B cell (primary cell): ENCODE measurements at regions not wholly inside any gene's neighbourhood (a gene's known extent, or its start where the extent isn't known, plus 50 kb on each side); places are given as distances from the start of the nearest gene placed in this dataset.

Source experiments
- EZH2 ChIP-seq: IDR thresholded peaks from 2 replicates; pipeline ENCODE4 v1.6.1; 2012; ENCODE audit warnings: borderline replicate concordance, low read depth, mild to moderate bottlenecking, moderate library complexity, low read length; ENCODE audit not compliant: insufficient read depth, poor library complexity, severe bottlenecking
- TF ChIP-seq, protein P1 (sequence below): fragments of 200-600 bp; IDR thresholded peaks from one replicate; pipeline ENCODE4 v1.8.0; 2022; ENCODE audit warnings: antibody characterized with exemption, mild to moderate bottlenecking

DNA sequence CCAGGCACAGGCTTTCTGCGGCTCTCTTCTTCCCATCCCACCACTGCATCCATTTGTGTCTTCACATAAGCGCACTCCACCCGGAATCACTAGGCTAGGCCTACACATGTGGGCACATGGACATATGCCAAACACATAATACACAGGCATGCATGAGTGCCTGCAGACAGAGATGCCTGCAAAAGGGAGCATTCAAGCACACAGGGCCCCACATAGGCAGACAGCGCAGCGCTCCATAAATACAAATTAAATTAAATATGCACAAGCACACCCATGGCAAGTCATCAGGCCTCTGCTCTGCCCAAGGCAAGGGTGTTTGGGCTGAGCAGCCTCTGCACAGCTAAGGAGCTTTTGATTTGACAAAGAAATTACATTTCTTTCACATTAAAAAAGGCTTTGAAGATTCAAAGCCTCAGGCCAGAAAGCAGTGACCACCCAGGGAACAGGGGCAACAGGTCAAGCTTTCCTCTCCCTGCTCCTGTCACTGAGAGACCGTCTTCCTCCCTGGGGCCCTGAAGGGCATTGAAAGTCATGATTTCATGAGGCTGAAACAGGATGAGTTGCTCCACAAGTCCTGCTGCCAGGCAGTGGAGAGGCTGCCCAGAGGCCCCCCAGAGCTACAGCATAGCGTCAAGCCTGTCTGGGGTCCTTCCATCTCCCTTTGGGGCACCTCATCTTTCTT, 134.2 kb upstream of the LRFN2 start:
- TF ChIP-seq, protein P1, sequence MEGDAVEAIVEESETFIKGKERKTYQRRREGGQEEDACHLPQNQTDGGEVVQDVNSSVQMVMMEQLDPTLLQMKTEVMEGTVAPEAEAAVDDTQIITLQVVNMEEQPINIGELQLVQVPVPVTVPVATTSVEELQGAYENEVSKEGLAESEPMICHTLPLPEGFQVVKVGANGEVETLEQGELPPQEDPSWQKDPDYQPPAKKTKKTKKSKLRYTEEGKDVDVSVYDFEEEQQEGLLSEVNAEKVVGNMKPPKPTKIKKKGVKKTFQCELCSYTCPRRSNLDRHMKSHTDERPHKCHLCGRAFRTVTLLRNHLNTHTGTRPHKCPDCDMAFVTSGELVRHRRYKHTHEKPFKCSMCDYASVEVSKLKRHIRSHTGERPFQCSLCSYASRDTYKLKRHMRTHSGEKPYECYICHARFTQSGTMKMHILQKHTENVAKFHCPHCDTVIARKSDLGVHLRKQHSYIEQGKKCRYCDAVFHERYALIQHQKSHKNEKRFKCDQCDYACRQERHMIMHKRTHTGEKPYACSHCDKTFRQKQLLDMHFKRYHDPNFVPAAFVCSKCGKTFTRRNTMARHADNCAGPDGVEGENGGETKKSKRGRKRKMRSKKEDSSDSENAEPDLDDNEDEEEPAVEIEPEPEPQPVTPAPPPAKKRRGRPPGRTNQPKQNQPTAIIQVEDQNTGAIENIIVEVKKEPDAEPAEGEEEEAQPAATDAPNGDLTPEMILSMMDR, result no peak
- no peak for TF ChIP-seq EZH2
